Liver (tissue), 3 donors: ENCODE measurements at regions not wholly inside any gene's neighbourhood (a gene's known extent, or its start where the extent isn't known, plus 50 kb on each side); places are given as distances from the start of the nearest gene placed in this dataset.

Experiments used
- ATF3 ChIP-seq: IDR thresholded peaks from 2 replicates; pipeline ENCODE4 v1.6.1; 2016; ENCODE audit warnings: antibody characterized with exemption
- CTCF ChIP-seq: fragments of 150-350 bp; IDR thresholded peaks from 2 replicates; pipeline ENCODE4 v1.5.1; 2017; ENCODE audit warnings: improper control_type of control experiment, low read depth, low read length; ENCODE audit not compliant: missing input control
- FOXA1 ChIP-seq: IDR thresholded peaks from 2 replicates; pipeline ENCODE4 v1.6.1; 2016; ENCODE audit warnings: antibody characterized with exemption
- FOXA2 ChIP-seq: IDR thresholded peaks from 2 replicates; pipeline ENCODE4 v1.6.1; 2016; ENCODE audit warnings: antibody characterized with exemption
- JUND ChIP-seq, 2 donors: IDR thresholded peaks; 2 replicates each; pipeline ENCODE4 v1.6.1; 2016; ENCODE audit warnings: antibody characterized with exemption in 2 of 2
- MAX ChIP-seq: IDR thresholded peaks from 2 replicates; pipeline ENCODE4 v1.6.1; 2016; ENCODE audit warnings: antibody characterized with exemption
- RAD21 ChIP-seq, 2 donors: IDR thresholded peaks; 2 replicates each; pipeline ENCODE4 v1.6.1; 2016; ENCODE audit warnings: antibody characterized with exemption in 2 of 2, mild to moderate bottlenecking in 2 of 2
- REST ChIP-seq: IDR thresholded peaks from 2 replicates; pipeline ENCODE4 v1.6.1; 2016; ENCODE audit warnings: antibody characterized with exemption, mild to moderate bottlenecking
- RXRA ChIP-seq, 2 donors: IDR thresholded peaks; 2 replicates each; pipeline ENCODE4 v1.6.1; 2017 to 2018; ENCODE audit warnings: antibody characterized with exemption in 2 of 2, mild to moderate bottlenecking in 1 of 2
- SP1 ChIP-seq: IDR thresholded peaks from 2 replicates; pipeline ENCODE4 v1.6.1; 2018; ENCODE audit warnings: antibody characterized with exemption, mild to moderate bottlenecking
- TAF1 ChIP-seq: conservative IDR thresholded peaks from 2 replicates; pipeline ENCODE4 v1.6.1; 2016; ENCODE audit warnings: antibody characterized with exemption, mild to moderate bottlenecking
- YY1 ChIP-seq: IDR thresholded peaks from 2 replicates; pipeline ENCODE4 v1.6.1; 2016; ENCODE audit warnings: antibody characterized with exemption, mild to moderate bottlenecking
- donor health status: healthy.
- donor health status: healthy.

- no peak for TF ChIP-seq CTCF
- TF ChIP-seq REST = no peak
- no peak for TF ChIP-seq SP1
- no peak for TF ChIP-seq JUND (IDR thresholded peaks at IDR 0.05)
- no peak for TF ChIP-seq RAD21 (IDR thresholded peaks at IDR 0.05)
- TF ChIP-seq FOXA2 = no peak
- TF ChIP-seq TAF1 = no peak
- no peak for TF ChIP-seq MAX
- TF ChIP-seq RXRA (IDR thresholded peaks at IDR 0.05) = no peak
- no peak for TF ChIP-seq YY1
- no peak for TF ChIP-seq ATF3
- no peak for TF ChIP-seq FOXA1
Observed at GRCh38 chr2:63751901-63752300, 89.8 kb upstream of the UGP2 start.
